SK-N-SH (cell line): ENCODE measurements at regions not wholly inside any gene's neighbourhood (a gene's known extent, or its start where the extent isn't known, plus 50 kb on each side); places are given as distances from the start of the nearest gene placed in this dataset.

Experiments
- CTCF ChIA-PET: fragments of 300-600, 350-600 bp; formaldehyde crosslinking; extraction: SDS; loops from one replicate; lab custom pipeline; 2021; lab: Yijun Ruan, JAX
- POLR2A ChIA-PET: fragments of 350-600 bp; sonication (Branson Sonifier 250); formaldehyde crosslinking; extraction: SDS; loops from one replicate; lab custom pipeline; 2020; ENCODE audit warnings: antibody characterized with exemption, inconsistent platforms; lab: Yijun Ruan, JAX
- DNase-seq: peaks from one replicate; pipeline ENCODE4 v3.0.0; 2012
- H2AFZ ChIP-seq: fragments of 200-600 bp; sonication (generic); 2 replicates; pipeline ENCODE4 v1.8.1; 2016; ENCODE audit warnings: antibody characterized with exemption, mild to moderate bottlenecking, low read depth
- H3F3A ChIP-seq: fragments of 200-600 bp; sonication (generic); replicated peaks from 2 replicates; pipeline ENCODE3; 2016; ENCODE audit warnings: antibody characterized with exemption, mild to moderate bottlenecking; ENCODE audit not compliant: insufficient read depth
- H3K27ac ChIP-seq, 2 experiments: fragments of 200-500 bp in 1 of 2; fragments of 200-600 bp in 1 of 2; sonication (Bioruptor generic) in 1 of 2; sonication (generic), shearing (Covaris generic) in 1 of 2; 2 replicates each; pipeline versions ENCODE4 v1.5.1 to v1.6.1; 2014 to 2016; ENCODE audit warnings: low read depth in 2 of 2, inconsistent platforms in 1 of 2, low read length in 1 of 2, mild to moderate bottlenecking in 1 of 2, mixed read lengths in 1 of 2
- H3K27me3 ChIP-seq: fragments of 200-600 bp; sonication (generic), shearing (Covaris generic); 2 replicates; pipeline ENCODE4 v1.6.1; 2016; ENCODE audit warnings: mixed run types; ENCODE audit not compliant: insufficient read depth
- H3K36me3 ChIP-seq, 2 experiments: fragments of 200-500 bp in 1 of 2; fragments of 200-600 bp in 1 of 2; sonication (Bioruptor generic) in 1 of 2; sonication (generic) in 1 of 2; replicated peaks in 1 of 2; 2 replicates each; pipeline versions ENCODE3 to v1.5.1; 2014 to 2016; ENCODE audit warnings: low read length in 1 of 2, mild to moderate bottlenecking in 1 of 2; ENCODE audit not compliant: insufficient read depth in 2 of 2, control insufficient read depth in 1 of 2
- H3K4me1 ChIP-seq, 2 experiments: fragments of 200-500 bp in 1 of 2; fragments of 200-600 bp in 1 of 2; sonication (Bioruptor generic) in 1 of 2; sonication (generic), shearing (Covaris generic) in 1 of 2; 2 replicates each; pipeline versions ENCODE4 v1.5.1 to v1.6.1; 2014 to 2016; ENCODE audit warnings: low read depth in 1 of 2, low read length in 1 of 2, mixed run types in 1 of 2; ENCODE audit not compliant: insufficient read depth in 2 of 2, control insufficient read depth in 1 of 2
- H3K4me2 ChIP-seq: fragments of 200-600 bp; sonication (generic), shearing (Covaris generic); 2 replicates; pipeline ENCODE4 v1.6.1; 2017; ENCODE audit warnings: mixed run types
- H3K4me3 ChIP-seq, 2 experiments: fragments of 200-500 bp in 1 of 2; fragments of 200-600 bp in 1 of 2; sonication (Bioruptor generic) in 1 of 2; sonication (generic), shearing (Covaris generic) in 1 of 2; 2 replicates each; pipeline versions ENCODE4 v1.5.1 to v1.8.1; 2014 to 2016; ENCODE audit warnings: low read depth in 2 of 2, inconsistent platforms in 1 of 2, low read length in 1 of 2, mild to moderate bottlenecking in 1 of 2, mixed read lengths in 1 of 2, moderate library complexity in 1 of 2
- H3K79me2 ChIP-seq: fragments of 200-600 bp; sonication (generic); 2 replicates; pipeline ENCODE4 v1.8.1; 2017; ENCODE audit warnings: mild to moderate bottlenecking; ENCODE audit not compliant: insufficient read depth
- H3K9ac ChIP-seq: fragments of 200-600 bp; sonication (generic); 2 replicates; pipeline ENCODE4 v1.6.1; 2017; ENCODE audit warnings: mixed run types
- H3K9me2 ChIP-seq: fragments of 200-600 bp; sonication (generic); 2 replicates; pipeline ENCODE4 v1.6.1; 2017; ENCODE audit warnings: mixed run types
- H3K9me3 ChIP-seq: fragments of 200-600 bp; sonication (generic); 2 replicates; pipeline ENCODE4 v1.6.1; 2017; ENCODE audit warnings: mixed run types, mild to moderate bottlenecking, moderate library complexity
- H4K20me1 ChIP-seq: fragments of 200-600 bp; sonication (generic); 2 replicates; pipeline ENCODE4 v1.6.1; 2017; ENCODE audit warnings: mild to moderate bottlenecking, mixed run types; ENCODE audit not compliant: insufficient read depth
- FOSL2 ChIP-seq: IDR thresholded peaks from 2 replicates; pipeline ENCODE4 v1.4.0; 2012; ENCODE audit warnings: low read depth, mild to moderate bottlenecking, moderate library complexity, borderline replicate concordance
- FOXM1 ChIP-seq: IDR thresholded peaks from 2 replicates; pipeline ENCODE4 v1.4.0; 2012; ENCODE audit warnings: low read depth, mild to moderate bottlenecking
- GATA2 ChIP-seq: sonication (generic); formaldehyde crosslinking; IDR thresholded peaks from 2 replicates; pipeline ENCODE4 v1.5.0; 2020; ENCODE audit warnings: mild to moderate bottlenecking, missing genetic modification reagents
- JUND ChIP-seq: IDR thresholded peaks from 2 replicates; pipeline ENCODE4 v1.4.0; 2012
- MXI1 ChIP-seq: IDR thresholded peaks from 2 replicates; pipeline ENCODE4 v1.6.1; 2012; ENCODE audit warnings: mild to moderate bottlenecking, low read depth, low read length, improper control_type of control experiment
- POLR2AphosphoS5 ChIP-seq: IDR thresholded peaks from 2 replicates; pipeline ENCODE4 v1.6.1; 2012; ENCODE audit warnings: low read depth, low read length
- RCOR1 ChIP-seq: fragments of 150-350 bp; IDR thresholded peaks from 2 replicates; pipeline ENCODE4 v1.6.1; 2017; ENCODE audit warnings: antibody characterized with exemption, low read length
- SIN3A ChIP-seq: IDR thresholded peaks from 2 replicates; pipeline ENCODE4 v1.6.1; 2012; ENCODE audit warnings: low read depth, mild to moderate bottlenecking, low read length, moderate library complexity, borderline replicate concordance
- SMC3 ChIP-seq: IDR thresholded peaks from 2 replicates; pipeline ENCODE4 v1.6.1; 2012; ENCODE audit warnings: low read depth, low read length, improper control_type of control experiment
- TCF12 ChIP-seq: IDR thresholded peaks from 2 replicates; pipeline ENCODE4 v1.4.0; 2012
- WGBS: methylation state at CpG from one replicate; pipeline ENCODE4 v1.1.6; 2017; ENCODE audit warnings: low lambda C conversion rate; 5-methylcytosine and 5-hydroxymethylcytosine counted together
- TF ChIP-seq, protein P1 (sequence below): IDR thresholded peaks from 2 replicates; pipeline ENCODE4 v1.4.0; 2012; ENCODE audit warnings: low read depth, borderline replicate concordance
- TF ChIP-seq, protein P2 (sequence below): IDR thresholded peaks from 2 replicates; pipeline ENCODE4 v1.6.1; 2012; ENCODE audit warnings: mild to moderate bottlenecking, low read depth, low read length, moderate library complexity
- TF ChIP-seq, protein P3 (sequence below): IDR thresholded peaks from 2 replicates; pipeline ENCODE4 v1.4.0; 2012; ENCODE audit warnings: low read depth, borderline replicate concordance
- TF ChIP-seq, protein P4 (sequence below): IDR thresholded peaks from 2 replicates; pipeline ENCODE4; 2012
- TF ChIP-seq, protein P5 (sequence below): fragments of 150-350 bp; IDR thresholded peaks from 2 replicates; pipeline ENCODE4 v1.6.1; 2017; ENCODE audit warnings: antibody characterized with exemption, low read length, low read depth, borderline replicate concordance

DNA sequence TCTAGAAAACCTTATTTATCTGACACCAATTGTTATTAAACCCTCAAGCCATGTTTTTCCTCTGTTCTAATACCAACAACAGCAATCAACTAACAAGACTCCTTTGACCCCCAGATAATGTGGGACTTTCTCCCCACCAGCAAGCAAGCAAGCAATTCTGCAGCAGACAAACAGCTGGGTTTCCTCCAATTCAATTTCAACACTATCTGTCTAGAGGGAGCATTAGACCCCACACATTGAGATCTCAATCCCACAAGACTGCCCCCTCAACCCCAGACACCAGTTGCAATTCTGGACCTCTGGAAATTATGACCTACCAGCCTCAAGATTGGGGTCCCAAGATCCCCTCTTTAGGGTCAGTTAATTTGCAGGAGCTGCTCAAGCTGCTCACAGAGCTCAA, 89.4 kb upstream of the TMEM26 start:
- H3K36me3 ChIP-seq = no peaks in the 10 kb centered on the region
- H3K9me3 ChIP-seq = no peaks in the 10 kb centered on the region
- H3K4me2 ChIP-seq = no peak overlapping the region
- DNase-seq = no peak
- H3K9ac ChIP-seq = no peak overlapping the region
- no peaks in the 10 kb centered on the region for H4K20me1 ChIP-seq
- no peaks in the 10 kb centered on the region for H3K79me2 ChIP-seq
- H3K9me2 ChIP-seq = no peaks in the 10 kb centered on the region
- H3K27me3 ChIP-seq = no peaks in the 10 kb centered on the region
- ChIA-PET CTCF (no interaction called here), POLR2A (no interaction called here)
- H3F3A ChIP-seq = no peaks in the 10 kb centered on the region
- no peak overlapping the region for H3K27ac ChIP-seq
- TF ChIP-seq, protein P1, sequence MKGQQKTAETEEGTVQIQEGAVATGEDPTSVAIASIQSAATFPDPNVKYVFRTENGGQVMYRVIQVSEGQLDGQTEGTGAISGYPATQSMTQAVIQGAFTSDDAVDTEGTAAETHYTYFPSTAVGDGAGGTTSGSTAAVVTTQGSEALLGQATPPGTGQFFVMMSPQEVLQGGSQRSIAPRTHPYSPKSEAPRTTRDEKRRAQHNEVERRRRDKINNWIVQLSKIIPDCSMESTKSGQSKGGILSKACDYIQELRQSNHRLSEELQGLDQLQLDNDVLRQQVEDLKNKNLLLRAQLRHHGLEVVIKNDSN = no peak
- TF ChIP-seq, protein P2, sequence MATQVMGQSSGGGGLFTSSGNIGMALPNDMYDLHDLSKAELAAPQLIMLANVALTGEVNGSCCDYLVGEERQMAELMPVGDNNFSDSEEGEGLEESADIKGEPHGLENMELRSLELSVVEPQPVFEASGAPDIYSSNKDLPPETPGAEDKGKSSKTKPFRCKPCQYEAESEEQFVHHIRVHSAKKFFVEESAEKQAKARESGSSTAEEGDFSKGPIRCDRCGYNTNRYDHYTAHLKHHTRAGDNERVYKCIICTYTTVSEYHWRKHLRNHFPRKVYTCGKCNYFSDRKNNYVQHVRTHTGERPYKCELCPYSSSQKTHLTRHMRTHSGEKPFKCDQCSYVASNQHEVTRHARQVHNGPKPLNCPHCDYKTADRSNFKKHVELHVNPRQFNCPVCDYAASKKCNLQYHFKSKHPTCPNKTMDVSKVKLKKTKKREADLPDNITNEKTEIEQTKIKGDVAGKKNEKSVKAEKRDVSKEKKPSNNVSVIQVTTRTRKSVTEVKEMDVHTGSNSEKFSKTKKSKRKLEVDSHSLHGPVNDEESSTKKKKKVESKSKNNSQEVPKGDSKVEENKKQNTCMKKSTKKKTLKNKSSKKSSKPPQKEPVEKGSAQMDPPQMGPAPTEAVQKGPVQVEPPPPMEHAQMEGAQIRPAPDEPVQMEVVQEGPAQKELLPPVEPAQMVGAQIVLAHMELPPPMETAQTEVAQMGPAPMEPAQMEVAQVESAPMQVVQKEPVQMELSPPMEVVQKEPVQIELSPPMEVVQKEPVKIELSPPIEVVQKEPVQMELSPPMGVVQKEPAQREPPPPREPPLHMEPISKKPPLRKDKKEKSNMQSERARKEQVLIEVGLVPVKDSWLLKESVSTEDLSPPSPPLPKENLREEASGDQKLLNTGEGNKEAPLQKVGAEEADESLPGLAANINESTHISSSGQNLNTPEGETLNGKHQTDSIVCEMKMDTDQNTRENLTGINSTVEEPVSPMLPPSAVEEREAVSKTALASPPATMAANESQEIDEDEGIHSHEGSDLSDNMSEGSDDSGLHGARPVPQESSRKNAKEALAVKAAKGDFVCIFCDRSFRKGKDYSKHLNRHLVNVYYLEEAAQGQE = no peak
- TF ChIP-seq FOSL2 (no peak), MXI1 (no peak), TCF12 (no peak), JUND (no peak), FOXM1 (no peak)
- TF ChIP-seq, protein P3, sequence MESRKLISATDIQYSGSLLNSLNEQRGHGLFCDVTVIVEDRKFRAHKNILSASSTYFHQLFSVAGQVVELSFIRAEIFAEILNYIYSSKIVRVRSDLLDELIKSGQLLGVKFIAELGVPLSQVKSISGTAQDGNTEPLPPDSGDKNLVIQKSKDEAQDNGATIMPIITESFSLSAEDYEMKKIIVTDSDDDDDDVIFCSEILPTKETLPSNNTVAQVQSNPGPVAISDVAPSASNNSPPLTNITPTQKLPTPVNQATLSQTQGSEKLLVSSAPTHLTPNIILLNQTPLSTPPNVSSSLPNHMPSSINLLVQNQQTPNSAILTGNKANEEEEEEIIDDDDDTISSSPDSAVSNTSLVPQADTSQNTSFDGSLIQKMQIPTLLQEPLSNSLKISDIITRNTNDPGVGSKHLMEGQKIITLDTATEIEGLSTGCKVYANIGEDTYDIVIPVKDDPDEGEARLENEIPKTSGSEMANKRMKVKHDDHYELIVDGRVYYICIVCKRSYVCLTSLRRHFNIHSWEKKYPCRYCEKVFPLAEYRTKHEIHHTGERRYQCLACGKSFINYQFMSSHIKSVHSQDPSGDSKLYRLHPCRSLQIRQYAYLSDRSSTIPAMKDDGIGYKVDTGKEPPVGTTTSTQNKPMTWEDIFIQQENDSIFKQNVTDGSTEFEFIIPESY = no peak
- TF ChIP-seq, protein P4, sequence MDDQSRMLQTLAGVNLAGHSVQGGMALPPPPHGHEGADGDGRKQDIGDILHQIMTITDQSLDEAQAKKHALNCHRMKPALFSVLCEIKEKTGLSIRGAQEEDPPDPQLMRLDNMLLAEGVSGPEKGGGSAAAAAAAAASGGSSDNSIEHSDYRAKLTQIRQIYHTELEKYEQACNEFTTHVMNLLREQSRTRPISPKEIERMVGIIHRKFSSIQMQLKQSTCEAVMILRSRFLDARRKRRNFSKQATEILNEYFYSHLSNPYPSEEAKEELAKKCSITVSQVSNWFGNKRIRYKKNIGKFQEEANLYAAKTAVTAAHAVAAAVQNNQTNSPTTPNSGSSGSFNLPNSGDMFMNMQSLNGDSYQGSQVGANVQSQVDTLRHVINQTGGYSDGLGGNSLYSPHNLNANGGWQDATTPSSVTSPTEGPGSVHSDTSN = no peak
- TF ChIP-seq, all 33 proteins: peak for 0
- no peaks in the 10 kb centered on the region for H3K4me1 ChIP-seq
- no peak overlapping the region for H3K4me3 ChIP-seq
- no peak overlapping the region for H2AFZ ChIP-seq

DNA sequence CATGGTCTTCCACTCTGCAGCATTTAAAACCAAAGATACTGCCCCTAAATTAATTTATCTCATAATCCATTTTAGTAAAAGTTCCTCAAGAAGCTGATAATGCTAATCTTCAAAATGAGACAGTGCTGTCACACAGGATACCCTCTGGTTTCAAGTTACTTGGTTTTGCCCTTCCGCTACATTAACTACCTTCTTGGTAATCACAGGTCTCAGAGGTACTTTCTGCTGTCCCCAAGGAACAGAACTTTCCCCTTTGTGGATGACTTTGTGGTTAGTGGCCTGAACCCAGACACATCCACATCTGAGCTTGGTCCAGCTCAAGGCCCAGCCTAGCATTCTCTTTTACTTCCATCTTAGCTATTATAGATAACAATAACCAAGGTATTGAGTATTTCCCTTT, 88.8 kb upstream of the TMEM26 start:
- no peak overlapping the region for H3K4me2 ChIP-seq
- H3K36me3 ChIP-seq = no peaks in the 10 kb centered on the region
- no peaks in the 10 kb centered on the region for H3K27me3 ChIP-seq
- H2AFZ ChIP-seq = no peak overlapping the region
- TF ChIP-seq, protein P2 = no peak
- TF ChIP-seq GATA2 (CRISPR knock-in tag) = no peak
- TF ChIP-seq, protein P5, sequence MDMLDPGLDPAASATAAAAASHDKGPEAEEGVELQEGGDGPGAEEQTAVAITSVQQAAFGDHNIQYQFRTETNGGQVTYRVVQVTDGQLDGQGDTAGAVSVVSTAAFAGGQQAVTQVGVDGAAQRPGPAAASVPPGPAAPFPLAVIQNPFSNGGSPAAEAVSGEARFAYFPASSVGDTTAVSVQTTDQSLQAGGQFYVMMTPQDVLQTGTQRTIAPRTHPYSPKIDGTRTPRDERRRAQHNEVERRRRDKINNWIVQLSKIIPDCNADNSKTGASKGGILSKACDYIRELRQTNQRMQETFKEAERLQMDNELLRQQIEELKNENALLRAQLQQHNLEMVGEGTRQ = no peak
- no peak for TF ChIP-seq SIN3A
- no peak for TF ChIP-seq POLR2AphosphoS5
- TF ChIP-seq TCF12 = no peak
- TF ChIP-seq RCOR1 = no peak
- no peak for TF ChIP-seq SMC3
- no peaks in the 10 kb centered on the region for H3K4me1 ChIP-seq
- no peak overlapping the region for H3K4me3 ChIP-seq
- no peaks in the 10 kb centered on the region for H3K79me2 ChIP-seq
- H3K9me2 ChIP-seq = no peaks in the 10 kb centered on the region
- H3K27ac ChIP-seq = no peak overlapping the region
- DNase-seq = no peak
- CTCF ChIA-PET = no interaction called here
- WGBS = 85% methylated on average over 1 of the region's 1 CpG
- no peaks in the 10 kb centered on the region for H3K9me3 ChIP-seq
- H3K9ac ChIP-seq = no peak overlapping the region
- POLR2A ChIA-PET = no interaction called here
- H3F3A ChIP-seq = no peaks in the 10 kb centered on the region
- H4K20me1 ChIP-seq = no peaks in the 10 kb centered on the region
